Natural killer cell (primary cell): ENCODE measurements at regions not wholly inside any gene's neighbourhood (a gene's known extent, or its start where the extent isn't known, plus 50 kb on each side); places are given as distances from the start of the nearest gene placed in this dataset.

Experiments
- ATAC-seq, 3 donors: fragments of 150-1000 bp in 2 of 3; fragments of 200-7000 bp in 1 of 3; cut with Tn5 transposase; 1 replicate in 1 of 3; 2 replicates in 2 of 3; pipeline ENCODE4 v1.10.0; 2021; ENCODE audit warnings: mild to moderate bottlenecking in 2 of 3, moderate library complexity in 2 of 3
- DNase-seq, 2 donors: peaks; one replicate each; pipeline versions ENCODE4 v3.0.0 to v3.0.0-alpha.2; 2013 to 2021; ENCODE audit warnings: mixed read lengths in 1 of 2
- H3K27ac ChIP-seq: one replicate; pipeline ENCODE4 v1.5.1; 2013; ENCODE audit warnings: mild to moderate bottlenecking, low read length
- H3K27me3 ChIP-seq: one replicate; pipeline ENCODE4 v1.6.1; 2013; ENCODE audit warnings: low read length; ENCODE audit not compliant: control insufficient read depth, insufficient read depth
- H3K36me3 ChIP-seq: one replicate; pipeline ENCODE4 v1.6.1; 2013; ENCODE audit warnings: low read length; ENCODE audit not compliant: control insufficient read depth, insufficient read depth
- H3K4me1 ChIP-seq: one replicate; pipeline ENCODE4 v1.6.1; 2013; ENCODE audit warnings: low read length; ENCODE audit not compliant: control insufficient read depth, insufficient read depth
- H3K4me3 ChIP-seq: one replicate; pipeline ENCODE4 v1.5.1; 2013; ENCODE audit warnings: low read length
- H3K9me3 ChIP-seq: one replicate; pipeline ENCODE4 v1.6.1; 2013; ENCODE audit warnings: low read length; ENCODE audit not compliant: control insufficient read depth, insufficient read depth
- H3K27ac Mint-ChIP-seq, 2 donors: one replicate each; pipeline ENCODE4 v1.8.0; 2022; ENCODE audit warnings: mild to moderate bottlenecking in 2 of 2, mixed read lengths in 2 of 2, moderate library complexity in 1 of 2
- H3K27me3 Mint-ChIP-seq, 2 donors: one replicate each; pipeline ENCODE4 v1.8.0; 2022; ENCODE audit warnings: low read depth in 2 of 2, mixed read lengths in 2 of 2
- H3K36me3 Mint-ChIP-seq: one replicate; pipeline ENCODE4 v1.8.0; 2022; ENCODE audit warnings: mixed read lengths
- H3K4me1 Mint-ChIP-seq, 2 donors: one replicate each; pipeline ENCODE4 v1.8.0; 2022; ENCODE audit warnings: mixed read lengths in 2 of 2
- H3K4me3 Mint-ChIP-seq: one replicate; pipeline ENCODE4 v1.8.0; 2022; ENCODE audit warnings: mild to moderate bottlenecking, moderate library complexity, mixed read lengths
- H3K9me3 Mint-ChIP-seq, 2 donors: one replicate each; pipeline ENCODE4 v1.8.0; 2022; ENCODE audit warnings: mixed read lengths in 2 of 2
- WGBS: methylation state at CpG from one replicate; pipeline ENCODE4 v1.1.7; 2013; ENCODE audit warnings: missing lambda C conversion rate; ENCODE audit not compliant: insufficient coverage; 5-methylcytosine and 5-hydroxymethylcytosine counted together
- intact Hi-C: fragments of 100-400 bp; cut with micrococcal nuclease; formaldehyde crosslinking; loops from one replicate; pipeline ENCODE4 v1.14.2; 2022
- TF ChIP-seq, protein P1 (sequence below): fragments of 200-600 bp; IDR thresholded peaks from one replicate; pipeline ENCODE4 v1.8.0; 2022; ENCODE audit warnings: antibody characterized with exemption

DNA sequence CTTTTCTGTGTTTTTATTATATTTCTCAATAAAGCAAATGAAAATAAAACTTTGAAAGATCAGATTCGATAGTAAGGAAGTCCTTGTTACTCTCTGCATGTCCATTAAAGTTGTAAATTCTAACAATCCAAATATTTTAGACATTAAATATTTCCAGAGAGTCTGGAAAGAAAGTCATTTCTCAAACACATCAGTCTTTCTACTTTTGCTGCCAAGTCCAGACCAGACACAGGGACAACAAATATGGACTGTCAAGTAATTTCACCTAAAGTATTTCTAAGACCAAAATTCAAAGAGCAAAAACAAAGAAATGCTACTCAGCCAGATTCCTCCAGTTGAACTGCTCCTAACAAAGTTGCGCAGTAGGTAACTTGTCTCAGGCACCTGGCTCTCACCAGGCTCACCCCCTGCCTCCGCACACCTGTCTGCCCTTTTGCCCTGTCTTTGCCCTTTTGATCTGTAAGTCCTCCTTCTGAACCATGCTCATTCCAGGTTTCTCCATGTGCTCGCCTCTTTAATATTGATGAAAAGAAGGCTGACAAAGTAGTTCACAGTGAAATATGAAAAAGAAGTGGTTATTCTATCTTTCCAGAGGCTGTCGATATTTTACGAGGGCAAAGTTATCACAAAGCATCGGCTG, 300.5 kb downstream of the C7orf25 start:
- intact Hi-C loops, result no loop called here
- WGBS, result 86% methylated on average over 6 of the region's 7 CpGs
- Histone ChIP-seq H3K9me3 (no peaks in the 10 kb centered on the region), H3K27ac (no peak overlapping the region), H3K4me3 (no peak overlapping the region), H3K27me3 (no peaks in the 10 kb centered on the region), H3K4me1 (no peaks in the 10 kb centered on the region), H3K36me3 (no peaks in the 10 kb centered on the region)
- DNase-seq (no peak), ATAC-seq (no peak)
- no peak overlapping the region for H3K27ac Mint-ChIP-seq
- no peaks in the 10 kb centered on the region for H3K4me1 Mint-ChIP-seq
- TF ChIP-seq, protein P1, sequence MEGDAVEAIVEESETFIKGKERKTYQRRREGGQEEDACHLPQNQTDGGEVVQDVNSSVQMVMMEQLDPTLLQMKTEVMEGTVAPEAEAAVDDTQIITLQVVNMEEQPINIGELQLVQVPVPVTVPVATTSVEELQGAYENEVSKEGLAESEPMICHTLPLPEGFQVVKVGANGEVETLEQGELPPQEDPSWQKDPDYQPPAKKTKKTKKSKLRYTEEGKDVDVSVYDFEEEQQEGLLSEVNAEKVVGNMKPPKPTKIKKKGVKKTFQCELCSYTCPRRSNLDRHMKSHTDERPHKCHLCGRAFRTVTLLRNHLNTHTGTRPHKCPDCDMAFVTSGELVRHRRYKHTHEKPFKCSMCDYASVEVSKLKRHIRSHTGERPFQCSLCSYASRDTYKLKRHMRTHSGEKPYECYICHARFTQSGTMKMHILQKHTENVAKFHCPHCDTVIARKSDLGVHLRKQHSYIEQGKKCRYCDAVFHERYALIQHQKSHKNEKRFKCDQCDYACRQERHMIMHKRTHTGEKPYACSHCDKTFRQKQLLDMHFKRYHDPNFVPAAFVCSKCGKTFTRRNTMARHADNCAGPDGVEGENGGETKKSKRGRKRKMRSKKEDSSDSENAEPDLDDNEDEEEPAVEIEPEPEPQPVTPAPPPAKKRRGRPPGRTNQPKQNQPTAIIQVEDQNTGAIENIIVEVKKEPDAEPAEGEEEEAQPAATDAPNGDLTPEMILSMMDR, result no peak
- H3K27me3 Mint-ChIP-seq, result peaks cover 0 to 3% of the 10 kb centered on the region in 2 donors
- no peak overlapping the region for H3K4me3 Mint-ChIP-seq
- no peaks in the 10 kb centered on the region for H3K9me3 Mint-ChIP-seq
- H3K36me3 Mint-ChIP-seq, result no peaks in the 10 kb centered on the region

DNA sequence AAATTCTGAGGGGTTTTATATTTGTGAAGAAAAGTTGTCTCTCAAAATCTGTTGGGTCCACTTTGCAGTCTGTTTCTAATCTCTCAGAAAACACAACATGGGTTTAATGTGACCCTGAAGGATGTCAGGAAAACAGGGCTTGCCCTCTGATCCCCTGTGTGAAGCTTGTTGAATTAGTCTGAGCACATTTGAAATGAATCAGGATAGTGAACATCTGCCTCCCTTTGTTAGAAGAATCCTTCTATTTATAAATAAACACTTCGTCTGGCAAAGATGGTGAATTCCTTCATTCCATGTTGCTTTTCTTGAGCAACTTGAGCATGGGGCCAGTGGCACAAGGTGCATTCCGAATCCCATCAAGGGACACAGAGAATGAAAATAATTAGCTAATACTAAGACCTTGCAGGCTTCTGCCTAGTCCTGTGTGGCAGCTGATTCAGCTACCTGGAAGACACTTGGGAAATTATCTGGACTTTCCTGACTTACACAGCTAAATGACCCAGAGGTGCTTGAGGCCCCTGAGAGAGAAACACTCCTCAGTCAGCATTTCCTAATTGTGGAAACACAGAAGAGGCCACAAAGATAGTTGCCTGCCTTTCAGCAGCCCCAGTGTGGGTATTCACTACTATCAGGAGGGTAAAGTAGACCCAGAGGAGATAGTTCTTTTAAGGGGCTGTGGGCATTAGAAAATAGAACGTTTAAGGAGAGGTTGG, 305.5 kb downstream of the C7orf25 start:
- DNase-seq (no peak), ATAC-seq (no peak)
- H3K4me1 ChIP-seq, result no peaks in the 10 kb centered on the region
- no peaks in the 10 kb centered on the region for H3K27me3 ChIP-seq
- no peak overlapping the region for H3K27ac Mint-ChIP-seq
- TF ChIP-seq, protein P1, result no peak
- H3K4me1 Mint-ChIP-seq, result no peaks in the 10 kb centered on the region
- WGBS, result 73% methylated on average over 3 of the region's 3 CpGs
- no peak overlapping the region for H3K4me3 ChIP-seq
- H3K4me3 Mint-ChIP-seq, result no peak overlapping the region
- no peaks in the 10 kb centered on the region for H3K9me3 Mint-ChIP-seq
- peaks cover 0 to 2% of the 10 kb centered on the region in 2 donors for H3K27me3 Mint-ChIP-seq
- no peaks in the 10 kb centered on the region for H3K36me3 Mint-ChIP-seq
- H3K27ac ChIP-seq, result no peak overlapping the region
- intact Hi-C loops, result no loop called here
- no peaks in the 10 kb centered on the region for H3K36me3 ChIP-seq
- no peaks in the 10 kb centered on the region for H3K9me3 ChIP-seq

DNA sequence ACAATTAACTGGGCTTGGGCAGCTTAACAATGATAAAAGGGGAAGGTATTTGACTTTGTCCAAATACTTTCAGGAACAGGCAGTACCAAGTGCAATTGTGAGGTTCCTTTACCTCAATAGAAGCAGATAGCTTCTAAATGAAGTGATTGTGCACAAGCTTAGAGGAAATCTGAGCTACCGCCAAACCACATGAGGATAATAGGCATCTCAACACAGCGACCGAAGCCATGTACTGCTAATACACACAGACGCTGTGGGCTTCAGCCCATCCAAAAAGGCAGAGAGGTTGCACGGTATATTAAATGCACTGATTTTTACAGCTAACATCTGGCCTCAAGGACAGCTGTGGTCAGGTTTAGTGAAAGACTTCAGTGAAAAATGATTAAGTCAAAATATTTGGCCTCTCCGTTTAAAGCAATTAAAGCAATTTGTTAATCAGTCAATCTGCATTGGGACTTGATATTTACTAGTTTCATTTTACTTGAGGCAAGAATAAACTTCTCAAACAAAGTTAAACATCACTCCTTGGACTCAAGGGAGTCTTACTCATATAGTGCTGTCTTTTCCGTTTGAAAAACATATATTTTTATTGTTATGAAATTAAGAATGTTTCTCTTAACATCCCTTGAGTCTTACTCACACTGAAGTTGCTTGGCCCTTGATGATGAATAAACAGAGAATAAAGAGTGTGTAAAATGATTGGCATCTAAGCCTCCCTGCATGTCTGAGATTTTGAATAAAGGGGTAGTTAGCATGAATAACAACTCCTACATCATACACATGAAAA, 306.3 kb downstream of the C7orf25 start:
- no peak overlapping the region for H3K4me3 ChIP-seq
- H3K9me3 ChIP-seq, result no peaks in the 10 kb centered on the region
- no peak overlapping the region for H3K27ac Mint-ChIP-seq
- DNase-seq (no peak), ATAC-seq (no peak)
- no peaks in the 10 kb centered on the region for H3K9me3 Mint-ChIP-seq
- intact Hi-C loops, result no loop called here
- H3K4me3 Mint-ChIP-seq, result no peak overlapping the region
- H3K27me3 ChIP-seq, result no peaks in the 10 kb centered on the region
- TF ChIP-seq, protein P1, result no peak
- no peaks in the 10 kb centered on the region for H3K36me3 ChIP-seq
- no peaks in the 10 kb centered on the region for H3K4me1 ChIP-seq
- WGBS, result 94% methylated on average over 6 of the region's 7 CpGs
- H3K4me1 Mint-ChIP-seq, result no peaks in the 10 kb centered on the region
- no peak overlapping the region for H3K27ac ChIP-seq
- peaks cover 0 to 2% of the 10 kb centered on the region in 2 donors for H3K27me3 Mint-ChIP-seq
- H3K36me3 Mint-ChIP-seq, result no peaks in the 10 kb centered on the region
